Lung microvascular endothelial cell (primary cell): ENCODE measurements at regions not wholly inside any gene's neighbourhood (a gene's known extent, or its start where the extent isn't known, plus 50 kb on each side); places are given as distances from the start of the nearest gene placed in this dataset.

Experiments
- DNase-seq, 2 donors: peaks; one replicate each; pipeline versions ENCODE4 v3.0.0 to v3.0.0-alpha.2; 2010; ENCODE audit warnings: low read depth in 2 of 2

GRCh38 chr11:69545976-69546617, 64.6 kb downstream of the LINC01488 start:
- no peak for DNase-seq

DNA sequence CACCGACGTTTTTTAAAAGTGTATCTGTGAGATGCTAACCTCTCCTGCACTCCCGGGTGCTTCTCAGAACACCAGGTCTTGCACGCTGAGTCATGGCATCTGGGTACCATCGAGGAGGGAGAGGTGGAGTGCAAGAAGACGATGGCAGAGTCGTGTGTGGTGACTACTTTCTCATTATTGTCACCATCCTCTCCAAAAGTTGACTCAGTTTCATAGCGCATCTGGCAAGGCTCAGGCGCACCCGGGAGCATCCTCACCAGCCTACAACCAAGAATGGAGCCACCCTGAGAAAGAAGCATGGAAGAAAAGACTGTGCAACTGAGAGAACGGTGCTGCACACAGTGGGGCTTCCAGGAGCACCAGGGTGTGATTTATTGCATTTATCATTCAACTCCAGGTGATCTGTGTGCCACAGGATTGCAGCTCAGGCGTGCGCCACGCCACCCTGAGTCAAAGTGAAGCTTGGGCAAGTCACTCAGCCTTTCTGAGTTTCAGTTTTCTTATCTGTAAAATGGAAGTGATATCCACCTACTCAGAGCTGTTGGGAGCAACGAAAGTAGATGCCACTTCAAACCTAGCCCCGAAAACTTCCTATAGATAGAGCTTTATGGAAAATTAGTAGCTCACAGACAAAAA, 65.4 kb downstream of the LINC01488 start:
- DNase-seq, result no peak

DNA sequence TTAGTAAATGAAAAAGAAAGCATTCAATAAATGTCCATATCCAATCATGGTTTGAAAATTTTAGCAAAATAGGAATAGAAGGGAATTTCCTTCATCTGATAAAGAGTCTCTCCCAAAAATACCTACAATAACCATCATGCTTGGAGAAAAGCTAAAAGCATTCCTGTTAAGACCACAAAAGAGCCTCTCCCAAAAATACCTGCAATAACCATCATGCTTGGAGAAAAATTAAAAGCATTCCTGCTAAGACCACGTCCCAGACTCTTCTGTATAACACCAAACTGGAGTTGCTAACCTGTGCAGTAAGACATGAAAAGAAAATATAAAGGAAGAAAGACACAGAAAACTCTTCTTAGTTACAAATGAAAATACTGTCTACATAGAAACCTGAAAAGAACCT, 69.4 kb downstream of the LINC01488 start:
- no peak for DNase-seq

DNA sequence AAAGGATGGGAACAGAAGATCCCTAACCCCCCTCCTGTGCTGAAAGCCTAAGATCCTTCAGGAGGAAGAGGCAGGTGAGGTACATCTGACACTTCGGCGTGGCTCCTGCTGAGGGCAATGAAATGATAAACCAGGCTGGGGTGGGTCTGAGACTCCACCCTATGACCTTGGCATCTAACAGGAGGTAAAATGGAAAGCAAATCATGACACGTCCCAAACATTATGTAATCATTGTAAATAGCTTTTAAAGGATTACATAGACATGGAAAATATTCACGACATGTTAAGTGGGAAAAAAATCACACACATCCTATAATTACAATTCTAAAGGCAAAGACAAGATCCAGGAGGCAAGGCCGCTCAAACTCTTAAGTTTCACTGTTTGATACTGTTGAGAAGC, 70.5 kb downstream of the LINC01488 start:
- DNase-seq, result no peak

DNA sequence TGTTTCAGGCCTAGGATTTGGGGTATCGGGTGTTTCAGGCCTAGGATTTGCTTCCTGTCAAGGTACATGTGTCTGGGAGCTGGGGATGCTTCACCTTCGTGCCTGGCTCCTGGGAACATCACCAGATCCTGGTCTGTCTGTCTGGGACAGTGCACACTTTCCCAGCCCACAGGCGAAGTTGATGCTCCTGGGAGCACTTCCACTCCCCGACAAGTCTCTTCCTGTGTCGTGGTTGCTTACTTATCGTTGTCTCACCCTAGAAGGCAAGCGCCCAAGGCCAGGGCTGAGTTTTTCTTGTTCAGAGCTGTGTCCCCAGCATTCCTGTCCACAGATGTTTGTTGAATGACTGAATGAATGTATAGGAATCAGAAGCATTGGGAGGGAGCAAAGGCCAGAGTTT, 71.5 kb downstream of the LINC01488 start:
- DNase-seq, result no peak

DNA sequence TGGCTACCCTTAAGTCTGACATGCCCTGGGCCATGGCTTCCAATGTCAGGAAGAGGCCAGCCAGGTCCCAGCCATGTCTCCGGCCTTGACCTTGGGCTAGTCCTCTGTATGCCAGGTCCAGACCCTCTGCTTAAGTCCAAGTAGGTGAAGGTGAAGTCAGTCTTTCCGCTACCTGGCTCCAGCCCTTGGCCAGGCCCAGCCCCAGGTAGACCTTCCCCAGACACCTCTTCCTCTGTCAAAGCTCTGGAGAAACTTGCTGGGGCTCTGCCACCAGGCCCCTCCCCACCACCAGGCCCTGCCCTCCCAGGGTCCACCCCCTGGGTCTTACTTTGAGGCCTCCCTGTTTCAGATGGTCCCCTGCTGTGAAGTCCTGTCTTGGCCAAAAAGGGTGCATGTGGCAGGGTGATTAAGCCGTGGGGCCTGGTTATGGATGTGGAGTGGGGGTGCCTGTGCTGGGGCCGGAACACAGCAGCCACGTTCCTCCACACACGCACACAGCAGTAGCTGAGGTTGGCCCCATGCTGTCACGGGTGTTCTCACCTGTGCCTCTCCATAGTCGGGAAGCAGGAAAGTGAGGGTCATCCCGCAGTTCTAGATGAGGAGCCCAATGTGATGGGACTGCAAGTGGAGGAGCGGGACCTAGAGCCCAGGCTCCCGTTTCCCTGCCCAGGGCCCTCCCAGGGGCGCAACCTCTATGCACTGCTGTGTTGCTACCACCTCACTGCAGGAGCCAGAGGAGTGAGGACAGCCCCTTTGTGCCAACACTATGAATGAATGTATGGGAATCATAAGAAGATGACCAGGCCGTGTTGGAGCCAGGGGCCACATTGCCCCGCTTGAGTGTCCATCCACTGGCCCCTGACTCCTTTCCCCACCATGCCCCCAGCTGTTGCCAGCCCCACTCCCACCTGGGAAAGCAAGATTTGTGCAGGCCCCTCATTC, 72.2 kb downstream of the LINC01488 start:
- no peak for DNase-seq

- peak in 1 of 2 donors; percentile 63 for DNase-seq
Observed at GRCh38 chr11:69554849-69555248, 73.4 kb downstream of the LINC01488 start.

GRCh38 chr11:69557266-69557665, 75.8 kb downstream of the LINC01488 start:
- DNase-seq, result no peak

DNA sequence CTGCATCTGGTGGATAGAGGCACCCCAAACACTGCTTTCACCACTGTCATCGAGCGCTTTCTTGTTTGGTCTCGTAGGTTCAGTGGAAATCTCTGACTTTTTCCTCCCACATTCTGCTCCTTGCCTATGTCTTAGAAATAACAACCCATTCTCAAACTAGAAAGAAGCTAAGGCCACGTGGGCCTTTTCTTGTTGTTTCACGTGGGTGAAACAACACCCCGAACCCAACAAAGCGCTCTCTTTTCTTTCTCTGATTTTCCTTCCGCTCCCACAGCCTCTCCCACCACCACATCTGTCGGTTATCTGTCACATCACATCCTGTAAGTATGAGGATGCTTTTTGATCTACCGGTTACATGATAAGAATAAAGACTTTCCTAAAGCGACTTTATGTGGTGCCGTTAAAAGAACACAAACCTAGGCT, 77.1 kb downstream of the LINC01488 start:
- DNase-seq, result no peak

- DNase-seq, result no peak
Observed at GRCh38 chr11:69559181-69559580, 77.7 kb downstream of the LINC01488 start.

GRCh38 chr11:69560141-69560790, 78.8 kb downstream of the LINC01488 start:
- DNase-seq, result peak in 1 of 2 donors; percentile 83

- DNase-seq, result no peak
Observed at GRCh38 chr11:69562302-69562701, 78.7 kb upstream of the CCND1 start.

DNA sequence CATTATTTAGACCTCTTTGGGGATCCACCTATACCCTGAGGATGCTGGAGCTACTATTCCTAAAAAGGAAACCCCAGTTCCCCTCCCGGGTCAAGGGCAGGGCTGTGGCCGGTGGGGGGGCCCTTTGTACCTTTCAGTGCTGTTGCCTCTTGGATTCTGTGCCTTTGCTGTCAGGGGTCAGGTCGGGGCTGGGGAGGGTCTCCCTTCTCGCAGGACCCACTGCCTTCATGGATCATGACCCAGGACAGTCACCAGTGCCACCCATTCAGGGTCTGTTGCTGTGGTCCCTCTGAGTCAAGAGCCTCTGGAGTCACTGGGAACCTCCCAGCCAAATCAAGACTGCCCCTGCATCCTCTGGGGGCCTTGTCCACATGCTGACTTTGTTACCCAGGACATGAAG, 78.1 kb upstream of the CCND1 start:
- DNase-seq, result no peak

- DNase-seq, result no peak
Observed at GRCh38 chr11:69563306-69563705, 77.7 kb upstream of the CCND1 start.

GRCh38 chr11:69563946-69564775, 76.8 kb upstream of the CCND1 start:
- no peak for DNase-seq

DNA sequence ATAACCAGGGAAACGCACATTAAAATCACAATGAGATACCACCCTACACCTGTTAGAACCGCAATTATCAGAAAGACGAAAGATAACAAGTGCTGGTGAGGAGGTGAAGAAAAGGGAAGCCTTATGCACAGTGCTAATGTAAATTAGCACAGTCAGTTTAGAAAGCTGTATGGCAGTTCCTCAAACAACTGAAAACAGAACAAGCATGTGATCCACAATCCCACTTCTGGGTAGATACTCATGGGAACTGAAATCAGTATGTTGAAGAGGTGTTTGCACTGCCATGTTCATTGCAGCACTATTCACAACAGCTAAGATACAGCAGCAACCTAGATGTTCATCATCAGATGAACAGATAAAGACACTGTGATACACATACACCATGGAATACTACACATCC, 75.0 kb upstream of the CCND1 start:
- DNase-seq, result no peak

DNA sequence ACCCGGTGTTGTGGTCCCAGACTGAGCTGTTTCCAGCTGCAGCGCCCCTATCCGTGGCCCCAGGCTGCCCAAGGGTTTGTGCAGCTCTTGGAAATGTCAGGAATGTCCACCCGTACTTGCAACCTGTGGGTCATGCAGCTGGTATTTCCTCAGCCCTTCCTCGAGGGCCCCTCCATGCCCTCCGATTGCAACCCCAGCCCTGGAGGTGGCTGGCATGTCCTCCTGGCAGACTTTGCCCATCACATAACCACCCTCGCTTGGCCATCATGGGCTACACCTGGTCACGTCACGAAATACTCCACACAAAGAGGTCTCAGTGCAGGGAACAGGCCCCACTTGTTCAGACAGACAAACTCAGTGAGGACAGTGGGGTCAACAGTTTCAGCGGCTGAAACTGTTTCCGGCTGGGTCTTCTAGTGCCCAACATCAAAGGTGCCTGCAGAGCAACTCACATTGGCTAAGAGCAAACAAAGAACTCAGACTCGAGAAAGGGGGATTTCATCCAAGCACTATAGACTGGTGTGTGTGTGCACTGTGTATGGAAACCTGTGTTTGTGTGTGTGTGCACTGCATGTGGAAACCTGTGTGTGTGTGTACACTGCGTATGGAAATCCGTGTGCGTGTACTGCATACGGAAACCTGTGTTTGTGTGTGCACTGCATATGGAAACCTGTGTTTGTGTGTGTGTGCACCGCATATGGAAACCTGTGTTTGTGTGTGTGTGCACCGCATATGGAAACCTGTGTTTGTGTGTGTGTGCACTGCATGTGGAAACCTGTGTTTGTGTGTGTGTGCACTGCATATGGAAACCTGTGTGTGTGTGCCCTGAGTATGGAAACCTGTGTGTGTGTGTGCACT, 72.8 kb upstream of the CCND1 start:
- no peak for DNase-seq

- DNase-seq, result no peak
Observed at GRCh38 chr11:69568809-69569097, 72.2 kb upstream of the CCND1 start.

GRCh38 chr11:69569306-69570200, 71.4 kb upstream of the CCND1 start:
- DNase-seq, result no peak
